ENCODE measurements at regions not wholly inside any gene's neighbourhood (a gene's known extent, or its start where the extent isn't known, plus 50 kb on each side); places are given as distances from the start of the nearest gene placed in this dataset.
A peak's percentile ranks its signal among the peaks of the same experiment; 100 is the strongest.
"Not testable (repeated sequence)": the region's sequence is repeated elsewhere in the genome, so short reads cannot be mapped to it uniquely, and the experiment has no call there.

DNA sequence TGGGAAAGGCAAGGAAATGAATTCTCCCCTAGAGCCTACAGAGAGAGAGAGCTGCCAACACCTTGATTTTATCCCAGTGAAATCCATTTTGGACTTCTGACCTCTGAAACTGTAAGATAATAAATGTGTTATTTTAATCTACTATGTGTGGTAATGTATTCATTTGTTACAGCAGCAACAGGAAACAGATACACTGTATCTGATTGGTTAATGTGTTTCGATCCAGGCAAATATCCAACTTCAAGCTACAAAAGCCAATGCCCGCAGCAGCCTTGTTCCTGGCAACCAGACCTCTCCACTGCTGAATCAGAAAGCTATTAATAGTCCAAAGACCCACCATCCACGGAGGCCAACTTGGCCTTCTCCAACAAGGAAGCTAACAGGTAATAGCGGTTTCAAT is 318.1 kb downstream of the PTTG2 start:
- DNase-seq, result no peak

GRCh38 chr4:38279077-38279476 is 318.9 kb downstream of the PTTG2 start:
- no peak for DNase-seq

GRCh38 chr4:38279650-38280322 is 319.6 kb downstream of the PTTG2 start:
- DNase-seq, result no peak

DNA sequence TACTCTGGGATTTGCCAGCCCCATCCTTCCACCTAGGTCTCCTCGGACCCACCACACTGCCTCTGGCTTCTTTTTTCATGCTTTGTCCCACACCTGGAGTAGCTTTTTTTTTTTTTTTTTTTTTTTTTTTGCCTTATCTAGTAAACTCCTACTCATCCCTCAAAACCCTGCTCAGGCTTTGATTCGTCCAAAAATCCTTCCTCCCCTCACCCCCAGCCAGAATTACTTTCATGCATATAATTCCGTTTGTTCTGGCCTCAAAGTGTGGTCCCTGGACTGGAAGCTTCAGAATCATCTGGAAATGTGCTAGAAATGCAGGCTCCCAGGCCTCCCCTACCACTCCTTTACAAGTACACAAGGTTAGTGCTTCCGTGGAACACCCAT is 320.1 kb downstream of the PTTG2 start:
- DNase-seq, result no peak

DNA sequence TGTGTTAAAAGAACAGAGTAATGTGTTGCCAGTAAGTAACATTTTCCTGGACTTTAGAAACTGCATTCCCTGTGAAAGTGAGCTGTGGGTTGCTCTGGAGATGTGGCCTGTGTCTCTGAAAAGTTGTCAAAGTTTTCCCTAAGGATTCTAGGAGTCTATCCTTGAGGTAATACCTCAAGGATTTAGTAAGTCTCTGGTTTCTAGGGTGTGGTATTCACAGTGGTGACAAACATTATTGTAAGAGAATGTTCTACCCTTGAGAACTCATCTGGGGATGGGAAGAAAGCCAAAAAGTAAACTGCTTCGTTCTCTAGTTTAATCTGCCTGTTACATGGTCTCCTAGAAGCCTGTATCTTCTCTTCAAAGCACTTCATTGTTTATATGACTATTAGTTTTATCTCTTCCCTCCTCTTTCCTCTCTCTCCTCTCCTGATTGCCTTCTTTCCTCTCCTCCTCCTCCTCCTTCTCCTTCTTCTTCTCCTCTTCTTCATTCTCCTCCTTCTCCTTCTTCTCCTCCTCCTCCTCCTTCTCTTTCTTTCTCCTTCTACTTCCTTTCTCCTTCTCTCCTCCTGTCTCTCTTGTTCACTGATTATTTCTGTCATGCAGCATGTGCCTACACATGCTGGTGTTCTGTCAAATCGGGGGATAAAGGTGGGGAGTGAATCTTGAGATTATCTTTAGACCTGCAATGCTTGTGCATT is 321.3 kb downstream of the PTTG2 start:
- no peak for DNase-seq

GRCh38 chr4:38283724-38284123 is 323.5 kb downstream of the PTTG2 start:
- no peak for DNase-seq

- DNase-seq, result no peak
Measured at GRCh38 chr4:38284294-38285030, 324.3 kb downstream of the PTTG2 start.

- no peak for DNase-seq
Measured at GRCh38 chr4:38287101-38287851, 327.1 kb downstream of the PTTG2 start.

DNA sequence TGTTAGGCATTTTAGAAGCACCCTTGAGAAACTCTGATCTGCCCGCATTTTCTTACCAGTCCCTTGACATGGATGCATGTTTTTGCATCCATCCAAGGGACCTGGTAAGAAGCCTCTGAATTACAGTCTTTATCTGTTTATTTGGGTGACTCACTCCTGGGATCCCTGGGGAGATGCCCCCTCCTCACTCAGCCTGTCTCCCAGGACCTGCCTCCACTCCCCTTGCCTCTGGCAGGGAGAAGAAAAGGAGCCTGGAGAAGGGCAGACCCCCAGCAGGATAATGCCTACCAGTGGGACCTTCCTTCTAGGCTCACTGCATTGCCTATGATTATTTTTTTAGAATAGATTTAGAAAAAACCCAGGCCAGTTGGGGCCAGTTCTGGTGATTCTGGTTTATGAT is 329.4 kb downstream of the PTTG2 start:
- DNase-seq, result no peak

DNA sequence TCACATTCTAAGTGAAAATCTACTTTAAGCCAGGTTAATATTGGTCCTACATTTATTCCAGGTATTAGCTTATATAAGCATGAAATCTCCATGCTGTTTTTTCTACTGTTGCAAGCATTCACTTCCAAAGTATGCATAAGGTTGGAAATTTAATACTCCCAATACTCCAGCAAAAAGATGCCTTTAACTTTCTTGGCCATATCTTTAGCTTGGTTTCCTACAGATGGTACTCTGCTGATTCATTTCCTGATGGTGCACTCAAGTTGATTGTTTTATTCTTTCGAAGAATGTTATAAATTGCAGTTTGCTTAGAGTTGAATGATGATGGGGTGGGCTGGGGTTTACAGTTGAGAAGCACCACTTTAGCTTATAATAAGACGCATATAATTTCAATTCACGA is 330.2 kb downstream of the PTTG2 start:
- DNase-seq, result no peak

DNA sequence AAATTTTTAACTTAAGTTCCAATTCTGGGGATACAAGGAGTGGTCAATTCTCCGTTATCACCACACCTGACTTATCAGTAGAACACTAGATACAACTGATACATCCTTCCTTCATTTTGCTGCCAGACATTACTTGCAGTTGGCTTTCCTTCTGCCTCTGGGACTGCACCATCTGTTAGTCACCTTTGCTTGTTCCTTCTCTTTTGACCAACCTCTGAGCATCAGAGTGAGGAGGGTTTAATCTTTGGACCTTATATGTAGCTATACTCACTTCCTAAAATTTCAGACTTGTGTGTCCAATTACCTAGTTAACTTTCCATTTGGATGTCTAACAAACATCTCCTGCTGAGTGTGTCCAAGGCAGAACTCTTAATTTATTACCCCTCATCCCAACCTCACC is 330.7 kb downstream of the PTTG2 start:
- no peak for DNase-seq

- DNase-seq, result no peak
Measured at GRCh38 chr4:38292529-38292928, 332.3 kb downstream of the PTTG2 start.

- DNase-seq, result no peak
Measured at GRCh38 chr4:38294238-38294637, 334.0 kb downstream of the PTTG2 start.

- DNase-seq, result no peak
Measured at GRCh38 chr4:38297061-38297460, 336.9 kb downstream of the PTTG2 start.

DNA sequence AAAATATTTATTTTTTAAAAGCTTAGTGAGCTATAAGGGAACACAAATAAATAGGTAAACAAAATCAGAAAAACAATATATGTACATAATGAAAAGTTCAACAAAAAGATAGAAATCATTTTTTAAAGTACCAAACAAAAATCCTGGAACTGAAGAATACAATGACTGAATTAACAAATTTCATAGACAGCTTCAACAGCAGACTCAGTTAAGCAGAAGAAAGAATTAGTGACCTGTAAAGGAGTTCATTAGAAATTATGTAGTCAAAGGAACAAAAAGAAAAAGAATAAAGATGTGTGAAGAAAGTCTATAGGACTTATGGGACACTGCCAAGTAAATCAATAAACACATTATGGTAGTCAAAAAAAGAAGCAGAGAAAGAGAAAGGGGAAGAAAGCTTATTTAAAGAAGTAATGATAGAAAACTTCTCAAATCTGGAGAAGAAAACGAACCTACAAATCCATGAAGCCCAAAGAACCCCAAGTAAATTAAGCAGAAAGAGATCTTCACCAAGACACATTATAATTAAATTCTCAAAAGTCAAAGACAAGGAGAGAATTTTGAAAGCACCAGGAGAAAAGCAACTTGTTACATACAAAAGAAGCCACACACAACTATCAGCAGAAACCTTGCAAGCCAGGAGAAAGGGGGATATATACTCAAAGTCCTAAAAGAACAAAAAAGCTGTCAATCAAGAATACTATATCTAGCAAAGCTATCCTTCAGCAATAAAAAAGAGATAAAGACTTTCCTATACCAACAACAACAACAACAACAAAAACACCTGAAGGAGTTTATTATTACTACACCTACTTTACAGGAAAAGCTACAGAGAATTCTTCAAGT is 338.9 kb downstream of the PTTG2 start:
- DNase-seq, result no peak

DNA sequence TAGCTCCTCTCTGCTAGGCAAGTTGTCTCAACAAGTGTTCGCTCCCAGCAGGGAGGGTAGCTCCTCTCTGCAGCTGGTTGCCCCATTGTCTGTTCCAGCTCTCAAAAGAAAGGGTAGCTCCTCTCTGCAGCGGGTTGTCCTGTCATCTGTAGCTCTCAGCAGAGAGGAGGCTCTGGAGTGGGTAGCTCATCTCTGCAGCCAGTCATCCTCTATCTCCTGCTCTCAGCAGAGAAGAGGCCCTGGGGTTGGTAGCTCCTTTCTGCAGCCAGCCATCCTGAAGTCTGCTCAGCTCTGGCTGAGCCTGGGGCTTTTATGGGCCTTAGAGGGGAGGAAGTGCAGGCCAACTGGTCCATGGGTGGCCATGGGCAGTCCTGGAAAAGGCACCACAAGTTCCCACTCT is 342.7 kb downstream of the PTTG2 start:
- no peak for DNase-seq

GRCh38 chr4:38304460-38304859 is 344.3 kb downstream of the PTTG2 start:
- DNase-seq, result not testable (repeated sequence)

DNA sequence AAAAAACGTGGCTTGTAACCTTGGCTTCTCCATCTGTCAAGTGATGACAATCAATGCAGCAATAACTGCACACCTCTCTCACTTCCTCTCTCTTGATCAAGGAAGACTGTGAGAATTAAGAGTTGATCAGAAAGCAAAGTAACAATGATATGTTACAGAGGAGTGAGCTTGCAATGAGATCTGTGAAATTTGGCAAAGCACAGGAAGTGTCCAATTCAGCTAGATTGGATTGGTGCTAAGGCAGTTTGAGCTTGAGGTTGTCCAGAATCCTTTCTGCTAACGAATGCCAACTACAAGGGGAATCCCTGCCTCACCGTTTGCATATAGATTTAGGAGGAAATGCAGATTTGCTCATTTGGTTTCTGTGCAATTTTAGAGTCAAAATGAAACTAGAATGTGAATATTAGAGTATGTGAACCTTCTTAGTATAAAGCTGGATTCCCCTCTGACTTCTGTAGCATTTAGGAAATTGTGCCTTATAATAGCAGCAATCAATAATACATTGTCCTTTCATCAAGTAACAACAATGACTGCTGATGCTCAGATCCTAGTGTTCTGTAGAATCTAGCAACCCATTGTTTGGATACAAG is 346.4 kb downstream of the PTTG2 start:
- peak in 1 of 51 donors; percentile 73 for DNase-seq

DNA sequence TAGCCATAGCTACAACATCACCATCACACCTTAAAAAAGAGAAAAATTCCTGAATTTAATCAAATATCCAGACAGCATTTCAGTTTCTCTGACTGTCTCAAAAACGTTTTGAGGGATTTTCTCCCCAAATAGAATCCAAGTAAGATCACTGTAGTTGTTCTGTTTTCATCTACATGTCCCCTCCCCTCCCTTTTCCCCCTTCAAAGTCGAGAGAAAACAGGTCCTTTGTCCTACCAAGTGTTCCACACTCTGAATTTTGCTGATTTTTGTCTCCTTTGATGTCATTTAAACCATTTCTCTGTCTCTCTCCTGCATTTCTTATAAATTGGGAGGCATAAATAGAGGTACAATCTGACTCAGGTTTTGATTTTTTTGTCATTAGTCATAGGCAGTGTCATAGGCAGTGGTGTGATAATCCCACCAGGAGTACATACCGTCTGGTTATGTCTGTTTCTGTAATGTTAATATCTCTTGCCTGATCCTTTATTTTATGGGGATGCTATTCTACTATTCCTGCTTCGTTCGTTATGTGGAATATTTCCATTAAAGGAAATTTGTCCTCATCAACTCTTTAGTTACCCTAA is 348.6 kb downstream of the PTTG2 start:
- peak in 3 of 51 donors; percentile 12 to 71 (median 23) for DNase-seq

- peak in 1 of 51 donors; percentile 53 for DNase-seq
Measured at GRCh38 chr4:38309471-38309870, 349.3 kb downstream of the PTTG2 start.
